PC-3 (cell line): ENCODE measurements at regions not wholly inside any gene's neighbourhood (a gene's known extent, or its start where the extent isn't known, plus 50 kb on each side); places are given as distances from the start of the nearest gene placed in this dataset.
A peak's percentile ranks its signal among the peaks of the same experiment; 100 is the strongest.

ENCODE experiments used
- ATAC-seq: fragments of 200-7000 bp; cut with Tn5 transposase; 2 replicates; pipeline ENCODE4 v1.9.1; 2020; ENCODE audit warnings: mild to moderate bottlenecking, moderate library complexity
- BruUV-seq: library from RNA; stranded (reverse); fragments of 400-500 nt; replicated peaks from 2 replicates; lab custom pipeline; 2021; lab: Mats Ljungman, UMichigan
- CTCF ChIA-PET: fragments of 300-600 bp; sonication (Branson Sonifier 250); formaldehyde crosslinking; loops from one replicate; lab custom pipeline; 2022; ENCODE audit warnings: antibody characterized with exemption; lab: Charles Lee
- POLR2A ChIA-PET: fragments of 300-600 bp; sonication (Branson Sonifier 250); formaldehyde crosslinking; loops from one replicate; lab custom pipeline; 2022; ENCODE audit warnings: antibody characterized with exemption; ENCODE audit not compliant: unreplicated experiment; lab: Charles Lee
- DNase-seq: peaks from one replicate; pipeline ENCODE4 v3.0.0-alpha.2; 2015
- H2AFZ ChIP-seq: fragments of 300-600 bp; sonication (generic); 2 replicates; pipeline ENCODE4 v1.6.0; 2016; ENCODE audit warnings: antibody characterized with exemption, low read length
- H3F3A ChIP-seq: fragments of 300-600 bp; sonication (generic); one replicate; pipeline ENCODE4 v1.6.0; 2017; ENCODE audit warnings: antibody characterized with exemption, low read length, control low read depth, mild to moderate bottlenecking; ENCODE audit not compliant: unreplicated experiment
- H3K27ac ChIP-seq: fragments of 300-600 bp; sonication (generic); 2 replicates; pipeline ENCODE4 v1.5.1; 2016; ENCODE audit warnings: mild to moderate bottlenecking, low read length
- H3K27me3 ChIP-seq: fragments of 300-600 bp; sonication (generic); 2 replicates; pipeline ENCODE4 v1.6.1; 2016; ENCODE audit warnings: low read length, mixed read lengths
- H3K36me3 ChIP-seq: fragments of 300-600 bp; sonication (generic); 2 replicates; pipeline ENCODE4 v1.6.1; 2016; ENCODE audit warnings: low read depth, mixed run types, low read length, mixed read lengths
- H3K4me1 ChIP-seq: fragments of 300-600 bp; sonication (generic); 2 replicates; pipeline ENCODE4 v1.5.1; 2016; ENCODE audit warnings: low read length; ENCODE audit not compliant: insufficient read depth
- H3K4me2 ChIP-seq: fragments of 300-600 bp; sonication (generic); 2 replicates; pipeline ENCODE4 v1.6.0; 2016; ENCODE audit warnings: low read length
- H3K4me3 ChIP-seq: fragments of 300-600 bp; sonication (generic); 2 replicates; pipeline ENCODE4 v1.5.1; 2016; ENCODE audit warnings: mild to moderate bottlenecking, low read length, mixed read lengths
- H3K79me2 ChIP-seq: fragments of 300-600 bp; sonication (generic); 2 replicates; pipeline ENCODE4 v1.6.1; 2017; ENCODE audit warnings: low read length, mixed read lengths
- H3K9ac ChIP-seq: fragments of 300-600 bp; sonication (generic); 2 replicates; pipeline ENCODE4 v1.6.0; 2016; ENCODE audit warnings: mild to moderate bottlenecking, low read length
- H3K9me2 ChIP-seq: fragments of 300-600 bp; sonication (generic); replicated peaks from 2 replicates; pipeline ENCODE4 v1.6.1; 2016; ENCODE audit warnings: mixed run types, low read length, mixed read lengths
- H3K9me3 ChIP-seq: fragments of 300-600 bp; sonication (generic); 2 replicates; pipeline ENCODE4 v1.6.1; 2016; ENCODE audit warnings: low read length, mixed read lengths
- H4K20me1 ChIP-seq: fragments of 300-600 bp; sonication (generic); 2 replicates; pipeline ENCODE4 v1.6.1; 2016; ENCODE audit warnings: low read length, mixed read lengths
- EZH2 ChIP-seq: fragments of 300-600 bp; sonication (generic); IDR thresholded peaks from one replicate; pipeline ENCODE4 v1.6.1; 2017; ENCODE audit warnings: antibody characterized with exemption, mild to moderate bottlenecking, low read length; ENCODE audit not compliant: unreplicated experiment
- EZH2phosphoT487 ChIP-seq: fragments of 300-600 bp; sonication (generic); IDR thresholded peaks from 2 replicates; pipeline ENCODE4 v1.6.1; 2018; ENCODE audit warnings: mild to moderate bottlenecking, antibody characterized with exemption, low read length, borderline replicate concordance
- intact Hi-C: fragments of 100-400 bp; cut with micrococcal nuclease; formaldehyde crosslinking; loops from 2 replicates; pipeline ENCODE4 v1.9.0; 2023
- TF ChIP-seq, protein P1 (sequence below): fragments of 300-600 bp; sonication (generic); conservative IDR thresholded peaks from 2 replicates; pipeline ENCODE4 v1.5.1; 2017; ENCODE audit warnings: antibody characterized with exemption, low read depth, mild to moderate bottlenecking, low read length

GRCh38 chr22:27509132-27509920, 292.2 kb downstream of the MN1 start:
- intact Hi-C loops: no loop called here
- ChIA-PET CTCF (no interaction called here), POLR2A (no interaction called here)
- Histone ChIP-seq H3K9me3 (no peaks in the 10 kb centered on the region), H4K20me1 (no peaks in the 10 kb centered on the region), H3K9me2 (no peaks in the 10 kb centered on the region), H3K4me2 (no peak overlapping the region), H3K4me1 (peaks cover 36% of the 10 kb centered on the region), H3K36me3 (no peaks in the 10 kb centered on the region), H2AFZ (no peak overlapping the region), H3F3A (no peaks in the 10 kb centered on the region), H3K9ac (no peak overlapping the region), H3K4me3 (no peak overlapping the region), H3K79me2 (no peaks in the 10 kb centered on the region), H3K27me3 (no peaks in the 10 kb centered on the region), H3K27ac (no peak overlapping the region)
- no peak for TF ChIP-seq EZH2phosphoT487
- TF ChIP-seq, protein P1, sequence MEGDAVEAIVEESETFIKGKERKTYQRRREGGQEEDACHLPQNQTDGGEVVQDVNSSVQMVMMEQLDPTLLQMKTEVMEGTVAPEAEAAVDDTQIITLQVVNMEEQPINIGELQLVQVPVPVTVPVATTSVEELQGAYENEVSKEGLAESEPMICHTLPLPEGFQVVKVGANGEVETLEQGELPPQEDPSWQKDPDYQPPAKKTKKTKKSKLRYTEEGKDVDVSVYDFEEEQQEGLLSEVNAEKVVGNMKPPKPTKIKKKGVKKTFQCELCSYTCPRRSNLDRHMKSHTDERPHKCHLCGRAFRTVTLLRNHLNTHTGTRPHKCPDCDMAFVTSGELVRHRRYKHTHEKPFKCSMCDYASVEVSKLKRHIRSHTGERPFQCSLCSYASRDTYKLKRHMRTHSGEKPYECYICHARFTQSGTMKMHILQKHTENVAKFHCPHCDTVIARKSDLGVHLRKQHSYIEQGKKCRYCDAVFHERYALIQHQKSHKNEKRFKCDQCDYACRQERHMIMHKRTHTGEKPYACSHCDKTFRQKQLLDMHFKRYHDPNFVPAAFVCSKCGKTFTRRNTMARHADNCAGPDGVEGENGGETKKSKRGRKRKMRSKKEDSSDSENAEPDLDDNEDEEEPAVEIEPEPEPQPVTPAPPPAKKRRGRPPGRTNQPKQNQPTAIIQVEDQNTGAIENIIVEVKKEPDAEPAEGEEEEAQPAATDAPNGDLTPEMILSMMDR: no peak
- TF ChIP-seq EZH2: no peak
- ATAC-seq (no peak), DNase-seq (no peak)
- BruUV-seq: no TSS peak

GRCh38 chr22:27510024-27510423, 291.5 kb downstream of the MN1 start:
- ATAC-seq: no peak
- no peak for TF ChIP-seq EZH2
- TF ChIP-seq, protein P1: no peak
- no peak for TF ChIP-seq EZH2phosphoT487
- Histone ChIP-seq H3K79me2 (no peaks in the 10 kb centered on the region), H3K9me2 (no peaks in the 10 kb centered on the region), H4K20me1 (no peaks in the 10 kb centered on the region), H3K27ac (no peak overlapping the region), H3K36me3 (no peaks in the 10 kb centered on the region), H3K4me1 (peaks cover 36% of the 10 kb centered on the region), H3K27me3 (no peaks in the 10 kb centered on the region), H3F3A (no peaks in the 10 kb centered on the region), H3K4me3 (no peak overlapping the region), H3K4me2 (no peak overlapping the region), H3K9ac (no peak overlapping the region), H2AFZ (no peak overlapping the region), H3K9me3 (no peaks in the 10 kb centered on the region)
- intact Hi-C loops: no loop called here
- DNase-seq: no peak
- CTCF ChIA-PET: no interaction called here
- BruUV-seq: no TSS peak
- POLR2A ChIA-PET: no interaction called here

DNA sequence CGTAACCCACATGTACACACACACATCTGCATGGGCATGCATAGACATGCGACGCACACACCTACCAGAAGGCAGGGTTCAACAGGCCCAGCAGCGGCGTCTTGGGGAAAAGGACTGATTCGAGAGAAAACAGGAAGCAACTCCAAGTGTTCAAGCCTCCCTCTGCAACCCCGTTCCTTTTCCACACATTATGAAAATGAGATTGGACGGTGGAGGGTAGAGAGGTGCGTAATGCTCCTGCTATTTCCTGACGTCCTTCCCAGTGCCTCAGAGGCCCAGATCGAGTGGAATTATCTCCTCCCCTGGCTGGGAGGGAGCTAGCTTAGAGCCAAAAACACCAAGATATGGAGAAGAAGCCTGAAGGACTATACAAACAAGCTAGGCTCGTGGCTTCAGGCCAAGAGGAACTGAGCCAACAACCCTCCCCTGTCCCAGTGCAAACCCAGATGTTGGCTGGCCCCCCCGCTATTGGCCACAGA, 289.2 kb downstream of the MN1 start:
- H4K20me1 ChIP-seq: no peaks in the 10 kb centered on the region
- no TSS peak for BruUV-seq
- peak overlapping the region; percentile 48; the same call in 1 of the 2 replicates for H2AFZ ChIP-seq
- no peaks in the 10 kb centered on the region for H3K27me3 ChIP-seq
- H3K79me2 ChIP-seq: no peaks in the 10 kb centered on the region
- ATAC-seq (peak; percentile 81), DNase-seq (peak; percentile 71)
- no peaks in the 10 kb centered on the region for H3K36me3 ChIP-seq
- H3K9ac ChIP-seq: no peak overlapping the region
- H3F3A ChIP-seq: no peaks in the 10 kb centered on the region
- H3K4me3 ChIP-seq: no peak overlapping the region
- POLR2A ChIA-PET: no interaction called here
- peak overlapping the region; percentile 56 for H3K27ac ChIP-seq
- intact Hi-C loops: no loop called here
- no peaks in the 10 kb centered on the region for H3K9me3 ChIP-seq
- CTCF ChIA-PET: no interaction called here
- TF ChIP-seq, protein P1: no peak
- TF ChIP-seq EZH2phosphoT487: no peak
- peak overlapping the region; percentile 48 for H3K4me2 ChIP-seq
- no peaks in the 10 kb centered on the region for H3K9me2 ChIP-seq
- H3K4me1 ChIP-seq: peaks cover 31% of the 10 kb centered on the region
